ENCODE measurements at regions not wholly inside any gene's neighbourhood (a gene's known extent, or its start where the extent isn't known, plus 50 kb on each side); places are given as distances from the start of the nearest gene placed in this dataset.

- Mint-ChIP-seq H3K9me3 (ENCODE audit: low read depth) (peaks cover 2% of the 10 kb centered on the region), H3K4me1 (ENCODE audit: low read depth) (peaks cover 21% of the 10 kb centered on the region), H3K36me3 (ENCODE audit: low read depth) (no peaks in the 10 kb centered on the region), H3K4me3 (ENCODE audit: unreplicated experiment) (no peak overlapping the region), H3K27ac (ENCODE audit: unreplicated experiment) (no peak overlapping the region), H3K27me3 (ENCODE audit: low read depth) (no peaks in the 10 kb centered on the region)
- DNase-seq (ENCODE audit: low spot score): no peak
- TF ChIP-seq CTCF (IDR thresholded peaks at IDR 0.05): no peak
Observed at GRCh38 chr10:4338768-4339167, 487.2 kb upstream of the AKR1E2 start.

- DNase-seq (ENCODE audit: low spot score): no peak
- Mint-ChIP-seq H3K4me1 (ENCODE audit: low read depth) (peaks cover 14% of the 10 kb centered on the region), H3K27ac (ENCODE audit: unreplicated experiment) (no peak overlapping the region), H3K27me3 (ENCODE audit: low read depth) (no peaks in the 10 kb centered on the region), H3K36me3 (ENCODE audit: low read depth) (no peaks in the 10 kb centered on the region), H3K4me3 (ENCODE audit: unreplicated experiment) (no peak overlapping the region), H3K9me3 (ENCODE audit: low read depth) (peaks cover 2% of the 10 kb centered on the region)
- no peak for TF ChIP-seq CTCF (IDR thresholded peaks at IDR 0.05)
Observed at GRCh38 chr10:4337563-4337962, 488.4 kb upstream of the AKR1E2 start.

- no peak overlapping the region for H3K4me3 Mint-ChIP-seq (ENCODE audit: unreplicated experiment)
- H3K9me3 Mint-ChIP-seq (ENCODE audit: low read depth): no peaks in the 10 kb centered on the region
- H3K27ac Mint-ChIP-seq (ENCODE audit: unreplicated experiment): peak overlapping the region; percentile 54
- no peak for DNase-seq (ENCODE audit: low spot score)
- H3K36me3 Mint-ChIP-seq (ENCODE audit: low read depth): no peaks in the 10 kb centered on the region
- no peaks in the 10 kb centered on the region for H3K27me3 Mint-ChIP-seq (ENCODE audit: low read depth)
- peaks cover 13% of the 10 kb centered on the region for H3K4me1 Mint-ChIP-seq (ENCODE audit: low read depth)
- TF ChIP-seq CTCF (IDR thresholded peaks at IDR 0.05): no peak
Observed at GRCh38 chr10:4334871-4335270, 491.1 kb upstream of the AKR1E2 start.

- no peaks in the 10 kb centered on the region for H3K36me3 Mint-ChIP-seq (ENCODE audit: low read depth)
- no peak overlapping the region for H3K27ac Mint-ChIP-seq (ENCODE audit: unreplicated experiment)
- peaks cover 13% of the 10 kb centered on the region for H3K4me1 Mint-ChIP-seq (ENCODE audit: low read depth)
- no peak overlapping the region for H3K4me3 Mint-ChIP-seq (ENCODE audit: unreplicated experiment)
- no peak for DNase-seq (ENCODE audit: low spot score)
- no peaks in the 10 kb centered on the region for H3K27me3 Mint-ChIP-seq (ENCODE audit: low read depth)
- H3K9me3 Mint-ChIP-seq (ENCODE audit: low read depth): no peaks in the 10 kb centered on the region
- TF ChIP-seq CTCF (IDR thresholded peaks at IDR 0.05): no peak
Observed at GRCh38 chr10:4334015-4334414, 492.0 kb upstream of the AKR1E2 start.

GRCh38 chr10:4333459-4333894 lies 492.5 kb upstream of the AKR1E2 start:
- no peak overlapping the region for H3K4me3 Mint-ChIP-seq (ENCODE audit: unreplicated experiment)
- H3K4me1 Mint-ChIP-seq (ENCODE audit: low read depth): peaks cover 13% of the 10 kb centered on the region
- H3K9me3 Mint-ChIP-seq (ENCODE audit: low read depth): no peaks in the 10 kb centered on the region
- no peak overlapping the region for H3K27ac Mint-ChIP-seq (ENCODE audit: unreplicated experiment)
- no peak for TF ChIP-seq CTCF (IDR thresholded peaks at IDR 0.05)
- H3K36me3 Mint-ChIP-seq (ENCODE audit: low read depth): no peaks in the 10 kb centered on the region
- DNase-seq (ENCODE audit: low spot score): no peak
- H3K27me3 Mint-ChIP-seq (ENCODE audit: low read depth): no peaks in the 10 kb centered on the region

Measured in chondrocyte (in vitro differentiated cells).